Heart left ventricle (tissue), 16 donors: ENCODE measurements at regions not wholly inside any gene's neighbourhood (a gene's known extent, or its start where the extent isn't known, plus 50 kb on each side); places are given as distances from the start of the nearest gene placed in this dataset.
"Not testable (repeated sequence)": the region's sequence is repeated elsewhere in the genome, so short reads cannot be mapped to it uniquely, and the experiment has no call there.

Experiments used
- ATAC-seq, 4 donors: fragments of 200-7000 bp; cut with Tn5 transposase; one replicate each; pipeline ENCODE4 v1.9.1; 2020 to 2022; ENCODE audit warnings: moderate library complexity in 4 of 4, mild to moderate bottlenecking in 3 of 4, moderate number of reproducible peaks in 1 of 4
- DNase-seq, 5 donors: peaks; one replicate each; pipeline ENCODE4 v3.0.0-alpha.2; 2020
- H3K27ac ChIP-seq, 12 donors: fragments of 200-600 bp; sonication (generic) in 4 of 12; one replicate each; pipeline versions ENCODE4 v1.5.0 to v1.8.0; 2016 to 2022; ENCODE audit warnings: mild to moderate bottlenecking in 2 of 12
- H3K27me3 ChIP-seq, 9 donors: fragments of 200-600 bp; sonication (generic) in 2 of 9; one replicate each; pipeline versions ENCODE4 v1.5.1 to v1.8.0; 2016 to 2022; ENCODE audit warnings: mild to moderate bottlenecking in 3 of 9
- H3K36me3 ChIP-seq, 9 donors: fragments of 200-600 bp; sonication (generic) in 2 of 9; one replicate each; pipeline versions ENCODE4 v1.5.0 to v1.8.0; 2018 to 2022; ENCODE audit warnings: mild to moderate bottlenecking in 2 of 9
- H3K4me1 ChIP-seq, 12 donors: fragments of 200-600 bp; sonication (generic) in 4 of 12; one replicate each; pipeline versions ENCODE4 v1.5.0 to v1.8.0; 2016 to 2022; ENCODE audit warnings: mild to moderate bottlenecking in 3 of 12
- H3K4me3 ChIP-seq, 12 donors: fragments of 200-600 bp; sonication (generic) in 4 of 12; one replicate each; pipeline versions ENCODE4 v1.5.0 to v1.8.0; 2017 to 2022; ENCODE audit warnings: mild to moderate bottlenecking in 9 of 12, moderate library complexity in 4 of 12
- H3K9me3 ChIP-seq, 12 donors: fragments of 200-600 bp; sonication (generic) in 4 of 12; one replicate each; pipeline versions ENCODE4 v1.5.0 to v1.8.0; 2016 to 2022; ENCODE audit warnings: mild to moderate bottlenecking in 1 of 12
- CTCF ChIP-seq, 12 donors: fragments of 200-600 bp; sonication (generic) in 4 of 12; IDR thresholded peaks; one replicate each; pipeline versions ENCODE4 v1.5.0 to v1.8.0; 2018 to 2022; ENCODE audit warnings: antibody characterized with exemption in 12 of 12, mild to moderate bottlenecking in 5 of 12
- POLR2A ChIP-seq, 2 donors: fragments of 450-650 bp; IDR thresholded peaks; one replicate each; pipeline ENCODE4 v1.6.1; 2017; ENCODE audit warnings: antibody characterized with exemption in 2 of 2, mild to moderate bottlenecking in 2 of 2, moderate library complexity in 2 of 2
- WGBS, 4 donors: extraction: QIAGEN DNeasy Blood & Tissue Kit in 2 of 4; methylation state at CpG; one replicate each; pipeline versions ENCODE4 v1.1.5 to v1.1.7; 2013 to 2018; 5-methylcytosine and 5-hydroxymethylcytosine counted together
- intact Hi-C, 10 donors: fragments of 100-400 bp; cut with DNase I; formaldehyde crosslinking; loops; one replicate each; pipeline versions ENCODE4 v1.11.1 to v1.14.2; 2022
- donor health status: ischemic (EF 13 %, LVEDD 7.1; RV severe dilation, severe dysfunction).
- donor health status: healthy with polysubstance abuse.
- donor health status: DM: no; HTN: yes; CAD: no.
- donor health status: DM: no; HTN: no; CAD: no.
- donor health status: ischemic (EF 25% LVEDD 6.9; RV normal size, moderate dysfunction).
- donor health status: ischemic (EF 25% LVEDD 5.7; RV mildly dilated, moderate dysfunction).
- donor health status: healthy.
- donor health status: DM: yes; HTN: yes; CAD: no.
- donor health status: ischemic (EF 35%, LVEDD 5.7; RV mildly dilated, moderate dysfunction).
- donor health status: nonischemic (EF 11% LVEDD 7.7; RV severe dilation, severe dysfunction).
- donor health status: DM: yes; HTN: yes; CAD: no.
- donor health status: PGD.
- donor health status: ischemic (EF 29% LVEDD 5.4; RV normal size, mild dysfunction).
- donor health status: nonischemic (EF 23%, LVEDD 6.1; RV moderate dilation, normal function).

GRCh38 chr4:159029481-159029880, 73.4 kb upstream of the RAPGEF2 start:
- Histone ChIP-seq H3K27me3 (no peaks in the 10 kb centered on the region), H3K27ac (no peak overlapping the region), H3K36me3 (no peaks in the 10 kb centered on the region), H3K4me1 (peaks cover 0 to 17% (median 9%) of the 10 kb centered on the region in 12 donors), H3K4me3 (no peak overlapping the region), H3K9me3 (no peaks in the 10 kb centered on the region)
- ATAC-seq (no peak), DNase-seq (no peak)
- intact Hi-C loops, result no loop called here
- WGBS, 4 donors, result 79 to 91% (median 84%) methylated on average over 1 of the region's 1 CpG
- TF ChIP-seq CTCF (IDR thresholded peaks at IDR 0.05), result no peak
- no peak for TF ChIP-seq POLR2A (IDR thresholded peaks at IDR 0.05)

GRCh38 chr4:159030297-159030696, 72.6 kb upstream of the RAPGEF2 start:
- H3K4me3 ChIP-seq, H3K36me3 ChIP-seq, H3K27ac ChIP-seq, ATAC-seq, H3K9me3 ChIP-seq, H3K27me3 ChIP-seq, intact Hi-C loops, DNase-seq: not testable (repeated sequence)
- peaks cover 0 to 16% (median 9%) of the 10 kb centered on the region in 12 donors for H3K4me1 ChIP-seq
- 92 to 97% (median 95%) methylated on average over 2 of the region's 2 CpGs for WGBS, 4 donors

GRCh38 chr4:159035570-159035969, 67.3 kb upstream of the RAPGEF2 start:
- WGBS, 4 donors, result 68 to 80% (median 69%) methylated on average over 1 of the region's 1 CpG
- intact Hi-C loops, result no loop called here
- no peak for TF ChIP-seq POLR2A (IDR thresholded peaks at IDR 0.05)
- no peak for TF ChIP-seq CTCF (IDR thresholded peaks at IDR 0.05)

GRCh38 chr4:159038536-159038935, 64.3 kb upstream of the RAPGEF2 start:
- Histone ChIP-seq H3K4me1 (peaks cover 0 to 6% (median 1%) of the 10 kb centered on the region in 12 donors), H3K4me3 (no peak overlapping the region), H3K36me3 (no peaks in the 10 kb centered on the region), H3K27ac (no peak overlapping the region), H3K9me3 (no peaks in the 10 kb centered on the region), H3K27me3 (no peaks in the 10 kb centered on the region)
- intact Hi-C loops, result no loop called here
- no peak for ATAC-seq
- WGBS, 4 donors, result 90 to 95% (median 93%) methylated on average over 3 of the region's 3 CpGs
- DNase-seq, result no peak
- TF ChIP-seq POLR2A (IDR thresholded peaks at IDR 0.05), result no peak
- TF ChIP-seq CTCF (IDR thresholded peaks at IDR 0.05), result no peak

More at GRCh38 chr4:159035570-159035969, 67.3 kb upstream of the RAPGEF2 start:
- H3K27me3 ChIP-seq, result no peaks in the 10 kb centered on the region
- H3K36me3 ChIP-seq, result no peaks in the 10 kb centered on the region
- no peaks in the 10 kb centered on the region for H3K9me3 ChIP-seq
- H3K27ac ChIP-seq, result no peak overlapping the region
- ATAC-seq (no peak), DNase-seq (no peak)
- no peaks in the 10 kb centered on the region for H3K4me1 ChIP-seq
- H3K4me3 ChIP-seq, result no peak overlapping the region
